Keratinocyte (primary cell): ENCODE measurements at regions not wholly inside any gene's neighbourhood (a gene's known extent, or its start where the extent isn't known, plus 50 kb on each side); places are given as distances from the start of the nearest gene placed in this dataset.

Source experiments
- DNase-seq: peaks from one replicate; pipeline ENCODE4 v3.0.0-alpha.2; 2011; ENCODE audit warnings: low read depth, missing footprints, low spot score
- FAIRE-seq: peaks from 2 replicates; lab custom pipeline; 2011; peaks lifted over from hg19 to GRCh38; lab: Jason Lieb, UNC
- H2AFZ ChIP-seq: 2 replicates; pipeline ENCODE4 v1.6.0; 2012; ENCODE audit warnings: low read length, control low read depth, inconsistent platforms; ENCODE audit not compliant: control insufficient read depth
- H3K27ac ChIP-seq: 2 replicates; pipeline ENCODE4 v1.5.1; 2011; ENCODE audit warnings: low read length; ENCODE audit not compliant: control insufficient read depth, insufficient read depth
- H3K27me3 ChIP-seq: 3 replicates; pipeline ENCODE4 v1.6.0; 2011; ENCODE audit warnings: low read length; ENCODE audit not compliant: control insufficient read depth, insufficient read depth; ENCODE audit errors: extremely low read depth
- H3K36me3 ChIP-seq, 2 experiments: 2 replicates in 1 of 2; 3 replicates in 1 of 2; pipeline ENCODE4 v1.5.1; 2011; ENCODE audit warnings: low read length in 2 of 2, mild to moderate bottlenecking in 1 of 2; ENCODE audit not compliant: control insufficient read depth in 2 of 2, insufficient read depth in 2 of 2; ENCODE audit errors: extremely low read depth in 1 of 2
- H3K4me1 ChIP-seq: 3 replicates; pipeline ENCODE4 v1.5.1; 2011; ENCODE audit warnings: low read length; ENCODE audit not compliant: control insufficient read depth, insufficient read depth; ENCODE audit errors: extremely low read depth
- H3K4me2 ChIP-seq: 3 replicates; pipeline ENCODE4 v1.6.0; 2011; ENCODE audit warnings: low read depth, low read length; ENCODE audit not compliant: control insufficient read depth, insufficient read depth; ENCODE audit errors: extremely low read depth
- H3K4me3 ChIP-seq, 3 experiments: fragments of 200-600 bp in 1 of 3; sonication (generic) in 1 of 3; 2 replicates in 2 of 3; 3 replicates in 1 of 3; pipeline ENCODE4 v1.5.1; 2011 to 2016; ENCODE audit warnings: low read length in 3 of 3, mild to moderate bottlenecking in 3 of 3, control low read depth in 2 of 3, inconsistent platforms in 1 of 3, low read depth in 1 of 3, mixed read lengths in 1 of 3, mixed run types in 1 of 3, moderate library complexity in 1 of 3; ENCODE audit not compliant: control insufficient read depth in 2 of 3, insufficient read depth in 2 of 3; ENCODE audit errors: extremely low read depth in 1 of 3
- H3K79me2 ChIP-seq: 2 replicates; pipeline ENCODE4 v1.6.0; 2012; ENCODE audit warnings: low read length; ENCODE audit not compliant: control insufficient read depth, insufficient read depth
- H3K9ac ChIP-seq: 3 replicates; pipeline ENCODE4 v1.6.0; 2011; ENCODE audit warnings: low read length; ENCODE audit not compliant: control insufficient read depth, insufficient read depth; ENCODE audit errors: extremely low read depth
- H3K9me1 ChIP-seq: 3 replicates; pipeline ENCODE4 v1.6.0; 2011; ENCODE audit warnings: low read length; ENCODE audit not compliant: control insufficient read depth, insufficient read depth; ENCODE audit errors: extremely low read depth
- H3K9me3 ChIP-seq: 2 replicates; pipeline ENCODE4 v1.5.1; 2012; ENCODE audit warnings: low read depth, low read length; ENCODE audit not compliant: control insufficient read depth
- H4K20me1 ChIP-seq: 3 replicates; pipeline ENCODE4 v1.6.0; 2011; ENCODE audit warnings: low read length; ENCODE audit not compliant: control insufficient read depth, insufficient read depth; ENCODE audit errors: extremely low read depth
- EZH2 ChIP-seq: IDR thresholded peaks from one replicate; pipeline ENCODE4 v1.6.1; 2012; ENCODE audit warnings: inconsistent platforms, mild to moderate bottlenecking, low read length, moderate library complexity
- dilution Hi-C: fragments of 300-500 bp; cut with MboI; formaldehyde crosslinking; loops from one replicate; pipeline ENCODE4 v1.7.0; 2020; ENCODE audit warnings: low sequenced_read_pairs; ENCODE audit not compliant: extremely low pct_ligation_motif_present
- TF ChIP-seq, protein P1 (sequence below), 3 experiments: IDR thresholded peaks in 1 of 3; conservative IDR thresholded peaks in 1 of 3; optimal IDR thresholded peaks in 1 of 3; 2 replicates in 2 of 3; 3 replicates in 1 of 3; pipeline versions ENCODE3 to v1.5.1; 2011; ENCODE audit warnings: low read length in 3 of 3, mild to moderate bottlenecking in 3 of 3, moderate library complexity in 2 of 3, control low read depth in 1 of 3, inconsistent platforms in 1 of 3; ENCODE audit not compliant: insufficient read depth in 2 of 3; ENCODE audit errors: extremely low read depth in 1 of 3

DNA sequence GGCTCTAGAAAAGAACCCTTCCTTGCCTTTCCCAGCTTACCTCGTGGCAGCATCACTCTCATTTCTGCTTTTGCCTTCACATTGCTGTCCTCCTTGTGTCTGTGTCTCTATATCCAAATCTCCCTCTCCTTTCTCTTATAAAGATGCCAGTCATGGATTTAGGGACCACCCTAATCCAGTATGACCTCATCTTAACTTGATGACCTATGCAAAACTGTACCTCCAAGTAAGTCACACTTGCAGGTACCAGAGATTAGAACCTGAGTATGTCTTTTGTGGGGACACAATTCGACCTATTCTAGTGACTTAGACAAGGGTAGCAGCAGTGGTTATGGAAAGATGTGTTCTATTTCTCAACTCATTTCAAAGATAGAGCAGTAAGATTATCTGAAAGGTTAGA, 160.1 kb downstream of the HMHB1 start:
- TF ChIP-seq, protein P1, sequence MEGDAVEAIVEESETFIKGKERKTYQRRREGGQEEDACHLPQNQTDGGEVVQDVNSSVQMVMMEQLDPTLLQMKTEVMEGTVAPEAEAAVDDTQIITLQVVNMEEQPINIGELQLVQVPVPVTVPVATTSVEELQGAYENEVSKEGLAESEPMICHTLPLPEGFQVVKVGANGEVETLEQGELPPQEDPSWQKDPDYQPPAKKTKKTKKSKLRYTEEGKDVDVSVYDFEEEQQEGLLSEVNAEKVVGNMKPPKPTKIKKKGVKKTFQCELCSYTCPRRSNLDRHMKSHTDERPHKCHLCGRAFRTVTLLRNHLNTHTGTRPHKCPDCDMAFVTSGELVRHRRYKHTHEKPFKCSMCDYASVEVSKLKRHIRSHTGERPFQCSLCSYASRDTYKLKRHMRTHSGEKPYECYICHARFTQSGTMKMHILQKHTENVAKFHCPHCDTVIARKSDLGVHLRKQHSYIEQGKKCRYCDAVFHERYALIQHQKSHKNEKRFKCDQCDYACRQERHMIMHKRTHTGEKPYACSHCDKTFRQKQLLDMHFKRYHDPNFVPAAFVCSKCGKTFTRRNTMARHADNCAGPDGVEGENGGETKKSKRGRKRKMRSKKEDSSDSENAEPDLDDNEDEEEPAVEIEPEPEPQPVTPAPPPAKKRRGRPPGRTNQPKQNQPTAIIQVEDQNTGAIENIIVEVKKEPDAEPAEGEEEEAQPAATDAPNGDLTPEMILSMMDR (optimal IDR thresholded peaks at IDR 0.05 in 1 of 3, IDR thresholded peaks at IDR 0.05 in 1 of 3, conservative IDR thresholded peaks at IDR 0.05 in 1 of 3; ENCODE audit: extremely low read depth in 1 of 3, insufficient read depth in 2 of 3, low read length in 3 of 3), result no peak
- no peak for TF ChIP-seq EZH2
- Histone ChIP-seq H3K9ac (no peak overlapping the region), H3K4me3 (no peak overlapping the region), H2AFZ (no peak overlapping the region), H3K4me2 (no peak overlapping the region), H3K9me3 (no peaks in the 10 kb centered on the region), H3K27me3 (no peaks in the 10 kb centered on the region), H4K20me1 (no peaks in the 10 kb centered on the region), H3K79me2 (no peaks in the 10 kb centered on the region), H3K9me1 (no peaks in the 10 kb centered on the region), H3K4me1 (peaks cover 22% of the 10 kb centered on the region), H3K27ac (no peak overlapping the region), H3K36me3 (no peaks in the 10 kb centered on the region)
- DNase-seq (no peak), FAIRE-seq (peak; percentile 13)
- dilution Hi-C loops, result no loop called here

DNA sequence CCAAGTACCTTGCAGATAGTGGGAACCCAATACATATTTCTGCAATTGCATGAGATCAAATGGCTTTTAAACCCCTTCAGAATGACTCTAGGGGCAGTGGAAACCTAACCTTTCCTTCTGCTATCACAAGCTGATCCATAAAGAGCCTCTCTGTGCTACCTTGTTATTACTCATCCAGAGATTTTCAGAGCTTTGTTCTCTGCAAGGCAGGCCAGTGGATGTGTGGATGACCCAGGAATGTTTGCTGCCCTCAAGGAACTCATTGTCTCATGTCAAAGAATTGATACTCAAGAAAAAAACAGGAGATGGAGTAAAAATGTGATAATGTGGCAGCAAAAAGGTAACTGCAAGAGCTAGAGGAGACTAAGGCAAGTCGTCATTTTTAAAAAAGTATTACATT, 164.1 kb downstream of the HMHB1 start:
- Histone ChIP-seq H3K4me2 (no peak overlapping the region), H3K79me2 (no peaks in the 10 kb centered on the region), H3K27ac (no peak overlapping the region), H3K27me3 (no peaks in the 10 kb centered on the region), H3K9me3 (no peaks in the 10 kb centered on the region), H3K9ac (no peak overlapping the region), H4K20me1 (no peaks in the 10 kb centered on the region), H3K4me3 (no peak overlapping the region), H2AFZ (no peak overlapping the region), H3K36me3 (no peaks in the 10 kb centered on the region), H3K4me1 (peaks cover 31% of the 10 kb centered on the region), H3K9me1 (no peaks in the 10 kb centered on the region)
- dilution Hi-C loops, result no loop called here
- FAIRE-seq (peak; percentile 83), DNase-seq (no peak)
- TF ChIP-seq, protein P1 (optimal IDR thresholded peaks at IDR 0.05 in 1 of 3, IDR thresholded peaks at IDR 0.05 in 1 of 3, conservative IDR thresholded peaks at IDR 0.05 in 1 of 3; ENCODE audit: extremely low read depth in 1 of 3, insufficient read depth in 2 of 3, low read length in 3 of 3), result no peak
- no peak for TF ChIP-seq EZH2
